DOHH2 (cell line): ENCODE measurements at regions not wholly inside any gene's neighbourhood (a gene's known extent, or its start where the extent isn't known, plus 50 kb on each side); places are given as distances from the start of the nearest gene placed in this dataset.

Experiments used
- H3F3A ChIP-seq: fragments of 200-600 bp; sonication (generic), shearing (Covaris generic); 2 replicates; pipeline ENCODE4 v1.6.0; 2016; ENCODE audit warnings: antibody characterized with exemption, mild to moderate bottlenecking; ENCODE audit not compliant: control insufficient read depth, insufficient read depth
- H3K27ac ChIP-seq: fragments of 200-600 bp; sonication (generic); 2 replicates; pipeline ENCODE4 v1.5.1; 2014; ENCODE audit warnings: low read depth, mild to moderate bottlenecking, low read length, moderate library complexity
- H3K27me3 ChIP-seq: fragments of 200-600 bp; sonication (generic); 2 replicates; pipeline ENCODE4 v1.6.1; 2014; ENCODE audit warnings: mild to moderate bottlenecking, low read length, mixed read lengths; ENCODE audit not compliant: control insufficient read depth
- H3K36me3 ChIP-seq: fragments of 200-600 bp; sonication (generic); 2 replicates; pipeline ENCODE4 v1.6.1; 2014; ENCODE audit warnings: mild to moderate bottlenecking, low read length, moderate library complexity, mixed read lengths; ENCODE audit not compliant: control insufficient read depth
- H3K4me1 ChIP-seq: fragments of 200-600 bp; sonication (generic); 2 replicates; pipeline ENCODE4 v1.6.1; 2014; ENCODE audit warnings: mild to moderate bottlenecking, low read length, mixed read lengths; ENCODE audit not compliant: control insufficient read depth
- H3K4me2 ChIP-seq: fragments of 200-600 bp; sonication (generic); 2 replicates; pipeline ENCODE4 v1.6.0; 2014; ENCODE audit warnings: mild to moderate bottlenecking, low read length, moderate library complexity
- H3K4me3 ChIP-seq: fragments of 200-600 bp; sonication (generic); 2 replicates; pipeline ENCODE4 v1.5.1; 2014; ENCODE audit warnings: mild to moderate bottlenecking, low read length, mixed read lengths
- H3K79me2 ChIP-seq: fragments of 200-600 bp; sonication (generic); 2 replicates; pipeline ENCODE4 v1.6.1; 2014; ENCODE audit warnings: mild to moderate bottlenecking, low read length, mixed read lengths; ENCODE audit not compliant: control insufficient read depth
- H3K9me2 ChIP-seq: fragments of 200-600 bp; sonication (generic); replicated peaks from 2 replicates; pipeline ENCODE4 v1.6.1; 2014; ENCODE audit warnings: mild to moderate bottlenecking, low read length, mixed read lengths; ENCODE audit not compliant: control insufficient read depth
- H3K9me3 ChIP-seq: fragments of 200-600 bp; sonication (generic); 2 replicates; pipeline ENCODE4 v1.6.1; 2014; ENCODE audit warnings: antibody characterized with exemption, low read length, mixed read lengths; ENCODE audit not compliant: control insufficient read depth, insufficient read depth
- H4K20me1 ChIP-seq: fragments of 200-600 bp; sonication (generic); 2 replicates; pipeline ENCODE4 v1.6.0; 2014; ENCODE audit warnings: low read depth, mild to moderate bottlenecking, antibody characterized with exemption, low read length, moderate library complexity; ENCODE audit not compliant: control insufficient read depth, insufficient read depth
- EZH2phosphoT487 ChIP-seq: fragments of 200-600 bp; sonication (generic); IDR thresholded peaks from 2 replicates; pipeline ENCODE4 v1.6.1; 2017; ENCODE audit warnings: borderline replicate concordance, mild to moderate bottlenecking, antibody characterized with exemption, low read length, moderate library complexity, mixed read lengths
- TF ChIP-seq, protein P1 (sequence below): fragments of 200-600 bp; sonication (generic); IDR thresholded peaks from one replicate; pipeline ENCODE4 v1.5.1; 2014; ENCODE audit warnings: antibody characterized with exemption, mild to moderate bottlenecking, low read depth, low read length; ENCODE audit not compliant: poor library complexity, severe bottlenecking

DNA sequence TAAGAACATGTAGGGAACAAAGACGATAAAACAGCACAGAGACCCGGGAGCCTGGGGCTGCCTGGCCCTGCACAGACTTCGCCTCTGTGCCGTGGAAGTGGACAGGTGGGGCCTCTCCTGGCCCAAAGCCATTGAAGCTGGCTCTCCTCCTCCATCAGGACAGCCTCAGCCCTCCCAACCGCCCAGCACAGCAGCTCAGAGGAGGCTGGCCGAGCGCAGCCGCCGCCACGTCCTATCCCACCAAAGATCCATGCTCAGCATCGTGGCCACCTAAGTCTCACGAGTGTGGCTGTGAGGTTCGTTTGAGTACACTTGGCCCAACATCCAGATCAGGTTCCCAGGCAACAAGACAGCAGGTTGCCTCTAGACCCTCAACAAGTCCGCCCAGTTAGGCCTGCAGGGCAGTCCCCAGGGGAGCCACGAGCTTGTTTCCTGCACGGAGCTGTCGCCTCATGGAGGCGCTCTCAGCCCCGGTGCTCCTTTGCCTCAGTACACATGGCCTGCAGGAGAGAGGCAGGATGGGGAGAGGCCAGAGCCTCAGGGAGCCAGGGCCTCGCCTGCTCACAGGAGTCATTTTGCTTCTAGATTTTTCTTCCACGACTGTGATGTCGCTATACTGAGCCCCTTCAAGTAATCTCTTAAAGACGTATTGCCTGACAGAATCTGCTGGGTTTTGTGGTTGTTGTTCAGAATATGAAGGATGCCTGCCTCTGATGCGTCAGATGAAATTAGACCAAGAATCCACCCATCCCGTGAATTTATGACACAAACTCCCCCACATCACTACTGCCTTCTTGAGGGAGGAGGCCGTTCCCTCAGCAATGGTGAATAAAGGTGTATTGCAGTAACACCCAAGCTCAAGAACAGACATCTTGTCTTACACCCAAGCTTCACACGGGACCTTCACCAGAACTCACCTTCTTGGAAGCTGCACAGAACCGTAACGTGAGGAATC, 102.7 kb downstream of the RNASET2 start:
- Histone ChIP-seq H3F3A (no peaks in the 10 kb centered on the region), H3K4me1 (peaks cover 8% of the 10 kb centered on the region), H3K27ac (no peak overlapping the region), H3K4me2 (no peak overlapping the region), H3K4me3 (no peak overlapping the region), H3K27me3 (no peaks in the 10 kb centered on the region), H3K36me3 (no peaks in the 10 kb centered on the region), H4K20me1 (no peaks in the 10 kb centered on the region), H3K79me2 (no peaks in the 10 kb centered on the region), H3K9me2 (no peaks in the 10 kb centered on the region), H3K9me3 (no peaks in the 10 kb centered on the region)
- TF ChIP-seq, protein P1, sequence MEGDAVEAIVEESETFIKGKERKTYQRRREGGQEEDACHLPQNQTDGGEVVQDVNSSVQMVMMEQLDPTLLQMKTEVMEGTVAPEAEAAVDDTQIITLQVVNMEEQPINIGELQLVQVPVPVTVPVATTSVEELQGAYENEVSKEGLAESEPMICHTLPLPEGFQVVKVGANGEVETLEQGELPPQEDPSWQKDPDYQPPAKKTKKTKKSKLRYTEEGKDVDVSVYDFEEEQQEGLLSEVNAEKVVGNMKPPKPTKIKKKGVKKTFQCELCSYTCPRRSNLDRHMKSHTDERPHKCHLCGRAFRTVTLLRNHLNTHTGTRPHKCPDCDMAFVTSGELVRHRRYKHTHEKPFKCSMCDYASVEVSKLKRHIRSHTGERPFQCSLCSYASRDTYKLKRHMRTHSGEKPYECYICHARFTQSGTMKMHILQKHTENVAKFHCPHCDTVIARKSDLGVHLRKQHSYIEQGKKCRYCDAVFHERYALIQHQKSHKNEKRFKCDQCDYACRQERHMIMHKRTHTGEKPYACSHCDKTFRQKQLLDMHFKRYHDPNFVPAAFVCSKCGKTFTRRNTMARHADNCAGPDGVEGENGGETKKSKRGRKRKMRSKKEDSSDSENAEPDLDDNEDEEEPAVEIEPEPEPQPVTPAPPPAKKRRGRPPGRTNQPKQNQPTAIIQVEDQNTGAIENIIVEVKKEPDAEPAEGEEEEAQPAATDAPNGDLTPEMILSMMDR = no peak
- no peak for TF ChIP-seq EZH2phosphoT487

DNA sequence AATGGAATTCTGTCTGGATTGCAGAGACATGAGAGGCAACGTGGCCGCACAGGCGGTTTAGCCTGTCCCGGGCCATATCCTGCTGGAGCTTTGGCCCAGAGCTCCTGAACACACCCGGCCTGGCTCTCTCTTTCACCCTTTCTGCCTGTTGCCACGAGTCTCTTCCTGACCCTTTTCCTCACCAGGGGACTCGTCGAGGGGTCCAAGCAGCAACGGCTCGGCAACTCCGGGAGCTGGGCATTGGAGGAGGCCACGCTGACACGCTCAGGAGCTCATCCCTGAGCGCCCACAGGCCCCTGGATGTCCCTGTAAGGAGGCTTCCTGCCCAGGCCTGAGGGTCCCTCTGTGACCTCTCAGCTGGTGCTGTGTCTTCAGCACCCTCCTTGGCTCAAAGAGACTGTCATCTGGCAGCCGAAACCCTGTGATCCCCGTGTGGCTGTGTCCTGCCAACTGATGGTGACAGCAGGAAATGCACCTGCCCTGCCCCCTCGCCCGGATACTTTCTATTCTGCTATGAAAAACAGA, 103.8 kb downstream of the RNASET2 start:
- no peak overlapping the region for H3K27ac ChIP-seq
- no peaks in the 10 kb centered on the region for H3K36me3 ChIP-seq
- TF ChIP-seq, protein P1 = no peak
- TF ChIP-seq EZH2phosphoT487 = no peak
- H3K4me3 ChIP-seq = no peak overlapping the region
- H3K27me3 ChIP-seq = 0 out of 2 replicates have a peak, but pooled peaks cover under 1% of the 10 kb centered on the region
- H3F3A ChIP-seq = no peaks in the 10 kb centered on the region
- H4K20me1 ChIP-seq = no peaks in the 10 kb centered on the region
- no peak overlapping the region for H3K4me2 ChIP-seq
- H3K79me2 ChIP-seq = no peaks in the 10 kb centered on the region
- peaks cover 8% of the 10 kb centered on the region for H3K4me1 ChIP-seq
- H3K9me2 ChIP-seq = no peaks in the 10 kb centered on the region
- H3K9me3 ChIP-seq = no peaks in the 10 kb centered on the region

DNA sequence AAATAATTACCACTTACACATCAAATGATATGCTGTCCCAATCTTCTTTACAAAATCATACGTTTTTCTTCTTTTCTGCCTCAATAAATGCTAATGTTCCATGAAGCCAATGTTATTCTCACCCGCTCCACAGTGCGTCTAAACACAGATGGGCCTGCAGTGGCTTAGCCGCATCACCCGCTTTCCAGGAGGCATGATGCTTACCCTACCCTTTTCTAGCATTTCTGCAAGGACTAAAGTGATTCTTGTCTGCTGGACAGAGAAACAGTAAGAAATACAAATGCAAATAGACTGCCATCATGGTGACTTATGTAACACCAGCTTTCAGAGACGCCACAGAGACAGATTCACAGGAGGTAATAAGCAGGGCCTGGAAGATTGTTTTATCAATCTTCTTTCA, 104.4 kb downstream of the RNASET2 start:
- Histone ChIP-seq H4K20me1 (no peaks in the 10 kb centered on the region), H3F3A (no peaks in the 10 kb centered on the region), H3K4me2 (no peak overlapping the region), H3K4me1 (peaks cover 8% of the 10 kb centered on the region), H3K36me3 (no peaks in the 10 kb centered on the region), H3K4me3 (no peak overlapping the region), H3K27me3 (0 out of 2 replicates have a peak, but pooled peaks cover 2% of the 10 kb centered on the region), H3K79me2 (no peaks in the 10 kb centered on the region), H3K27ac (no peak overlapping the region), H3K9me3 (no peaks in the 10 kb centered on the region), H3K9me2 (no peaks in the 10 kb centered on the region)
- TF ChIP-seq, protein P1 = no peak
- no peak for TF ChIP-seq EZH2phosphoT487
